ENCODE measurements at regions not wholly inside any gene's neighbourhood (a gene's known extent, or its start where the extent isn't known, plus 50 kb on each side); places are given as distances from the start of the nearest gene placed in this dataset.

- TF ChIP-seq REST (IDR thresholded peaks at IDR 0.05; ENCODE audit: borderline replicate concordance) (no peak), SMC3 (conservative IDR thresholded peaks at IDR 0.05; ENCODE audit: poor library complexity) (no peak), CTCF (IDR thresholded peaks at IDR 0.05; ENCODE audit: poor library complexity, severe bottlenecking) (no peak), RAD21 (conservative IDR thresholded peaks at IDR 0.05) (no peak), EP300 (conservative IDR thresholded peaks at IDR 0.05; ENCODE audit: poor library complexity, severe bottlenecking) (no peak), POLR2AphosphoS5 (IDR thresholded peaks at IDR 0.05) (no peak)
Measured at GRCh38 chr13:79194272-79194671, 211.8 kb downstream of the RBM26 start.
